HG03280 (cell line): ENCODE measurements at regions not wholly inside any gene's neighbourhood (a gene's known extent, or its start where the extent isn't known, plus 50 kb on each side); places are given as distances from the start of the nearest gene placed in this dataset.

Experiments used
- ATAC-seq: cut with Tn5 transposase; IDR thresholded peaks from one replicate; pipeline ENCODE4 v1.9.1; 2021; ENCODE audit warnings: mild to moderate bottlenecking, moderate library complexity; ENCODE audit not compliant: unreplicated experiment

GRCh38 chr2:217489145-217489960 lies 513.4 kb downstream of the TNS1 start:
- no peak for ATAC-seq

- no peak for ATAC-seq
These were observed 518.7 kb downstream of the TNS1 start for GRCh38 chr2:217484046-217484445.

- ATAC-seq: no peak
These were observed 520.6 kb downstream of the TNS1 start for GRCh38 chr2:217482056-217482710.

GRCh38 chr2:217481577-217481976 lies 521.2 kb downstream of the TNS1 start:
- ATAC-seq: no peak

GRCh38 chr2:217479566-217479965 lies 523.2 kb downstream of the TNS1 start:
- ATAC-seq: no peak

GRCh38 chr2:217478831-217479455 lies 523.9 kb downstream of the TNS1 start:
- no peak for ATAC-seq

- ATAC-seq: no peak
These were observed 525.2 kb downstream of the TNS1 start for GRCh38 chr2:217477583-217477982.

- no peak for ATAC-seq
These were observed 527.0 kb downstream of the TNS1 start for GRCh38 chr2:217475791-217476190.

GRCh38 chr2:217475101-217475500 lies 527.7 kb downstream of the TNS1 start:
- no peak for ATAC-seq

GRCh38 chr2:217471319-217471718 lies 531.5 kb downstream of the TNS1 start:
- no peak for ATAC-seq

GRCh38 chr2:217469203-217469810 lies 533.5 kb downstream of the TNS1 start:
- ATAC-seq: no peak

GRCh38 chr2:217468042-217468830 lies 534.6 kb downstream of the TNS1 start:
- ATAC-seq: no peak

GRCh38 chr2:217467331-217467730 lies 535.5 kb downstream of the TNS1 start:
- no peak for ATAC-seq

- no peak for ATAC-seq
These were observed 536.0 kb downstream of the TNS1 start for GRCh38 chr2:217466805-217467204.

- no peak for ATAC-seq
These were observed 536.7 kb downstream of the TNS1 start for GRCh38 chr2:217466104-217466503.

GRCh38 chr2:217465100-217465499 lies 537.7 kb downstream of the TNS1 start:
- ATAC-seq: no peak

GRCh38 chr2:217463402-217464075 lies 539.3 kb downstream of the TNS1 start:
- no peak for ATAC-seq

- ATAC-seq: no peak
These were observed 540.7 kb downstream of the TNS1 start for GRCh38 chr2:217462121-217462520.

GRCh38 chr2:217461674-217462073 lies 541.1 kb downstream of the TNS1 start:
- no peak for ATAC-seq
